SK-N-SH treated with all-trans-retinoic acid at 6 μM for 48 hours (cell line): ENCODE measurements at regions not wholly inside any gene's neighbourhood (a gene's known extent, or its start where the extent isn't known, plus 50 kb on each side); places are given as distances from the start of the nearest gene placed in this dataset.

Source experiments
- ATAC-seq: fragments of 200-7000 bp; cut with Tn5 transposase; 3 replicates; pipeline ENCODE4 v1.9.1; 2020; ENCODE audit warnings: mild to moderate bottlenecking, moderate library complexity
- BACH2 ChIP-seq: fragments of 250-450 bp; sonication (Bioruptor Pico); IDR thresholded peaks from 2 replicates; pipeline ENCODE4 v1.9.0; 2021; ENCODE audit warnings: mild to moderate bottlenecking, borderline replicate concordance
- CSRNP3 ChIP-seq: fragments of 250-450 bp; sonication (Bioruptor Pico); IDR thresholded peaks from 2 replicates; pipeline ENCODE4 v1.5.1; 2021; ENCODE audit warnings: mild to moderate bottlenecking, moderate library complexity
- ESRRG ChIP-seq: fragments of 250-450 bp; sonication (Bioruptor Pico); IDR thresholded peaks from 2 replicates; pipeline ENCODE4 v1.6.1; 2021; ENCODE audit warnings: mild to moderate bottlenecking
- GLIS3 ChIP-seq: fragments of 250-450 bp; sonication (Bioruptor Pico); IDR thresholded peaks from 2 replicates; pipeline ENCODE4 v1.5.0; 2020; ENCODE audit warnings: mild to moderate bottlenecking, moderate library complexity
- ISL1 ChIP-seq: fragments of 250-450 bp; sonication (Bioruptor Pico); IDR thresholded peaks from 2 replicates; pipeline ENCODE4 v2.1.2; 2022; ENCODE audit warnings: mild to moderate bottlenecking, moderate library complexity
- OSR1 ChIP-seq: fragments of 250-450 bp; sonication (Bioruptor Pico); IDR thresholded peaks from 2 replicates; pipeline ENCODE4 v1.8.0; 2022; ENCODE audit warnings: moderate library complexity, mild to moderate bottlenecking, inconsistent platforms
- PATZ1 ChIP-seq: fragments of 250-450 bp; sonication (Bioruptor Pico); IDR thresholded peaks from 2 replicates; pipeline ENCODE4 v1.8.0; 2020; ENCODE audit warnings: mild to moderate bottlenecking, moderate library complexity, borderline replicate concordance
- POU6F1 ChIP-seq: fragments of 250-450 bp; sonication (Bioruptor Pico); IDR thresholded peaks from 2 replicates; pipeline ENCODE4 v1.8.0; 2021; ENCODE audit warnings: low read depth, mild to moderate bottlenecking, moderate library complexity, borderline replicate concordance
- PPARA ChIP-seq: fragments of 250-450 bp; sonication (Bioruptor Pico); IDR thresholded peaks from 2 replicates; pipeline ENCODE4 v1.5.0; 2020; ENCODE audit warnings: mild to moderate bottlenecking, borderline replicate concordance
- RARB ChIP-seq: fragments of 250-450 bp; sonication (Bioruptor Pico); IDR thresholded peaks from 2 replicates; pipeline ENCODE4 v1.8.0; 2021; ENCODE audit warnings: mild to moderate bottlenecking, moderate library complexity
- TSHZ2 ChIP-seq: fragments of 250-450 bp; sonication (Bioruptor Pico); IDR thresholded peaks from 2 replicates; pipeline ENCODE4 v1.5.0; 2020; ENCODE audit warnings: mild to moderate bottlenecking, moderate library complexity
- ZC3H10 ChIP-seq: fragments of 250-450 bp; sonication (Bioruptor Pico); IDR thresholded peaks from 2 replicates; pipeline ENCODE4 v1.5.1; 2021; ENCODE audit warnings: mild to moderate bottlenecking, moderate library complexity
- ZFP30 ChIP-seq: fragments of 450-650 bp; formaldehyde crosslinking; IDR thresholded peaks from 2 replicates; pipeline ENCODE4 v1.5.0; 2022; ENCODE audit warnings: mild to moderate bottlenecking, moderate library complexity
- ZNF565 ChIP-seq: fragments of 450-650 bp; formaldehyde crosslinking; conservative IDR thresholded peaks from 2 replicates; pipeline ENCODE4 v1.5.0; 2020; ENCODE audit warnings: low read depth, mild to moderate bottlenecking, moderate library complexity

- TF ChIP-seq TSHZ2 (CRISPR knock-in tag) (no peak), CSRNP3 (no peak), OSR1 (CRISPR knock-in tag) (no peak), ZNF565 (no peak), RARB (CRISPR knock-in tag) (no peak), GLIS3 (no peak)
Observed at GRCh38 chr13:89382981-89383380, 1711.8 kb downstream of the SLITRK5 start.

GRCh38 chr13:89383891-89384290 lies 1712.7 kb downstream of the SLITRK5 start:
- ATAC-seq, result no peak
- TF ChIP-seq PPARA (CRISPR knock-in tag) (no peak), ZC3H10 (no peak), ZFP30 (CRISPR knock-in tag) (no peak), ZNF565 (no peak), ISL1 (CRISPR knock-in tag) (no peak), BACH2 (CRISPR knock-in tag) (no peak), GLIS3 (no peak), POU6F1 (CRISPR knock-in tag) (no peak), PATZ1 (CRISPR knock-in tag) (no peak), ESRRG (CRISPR knock-in tag) (no peak), CSRNP3 (no peak)
- TF ChIP-seq, all 23 proteins: peak for 0

More at GRCh38 chr13:89382981-89383380, 1711.8 kb downstream of the SLITRK5 start:
- ATAC-seq, result no peak

GRCh38 chr13:89393758-89394304 lies 1722.7 kb downstream of the SLITRK5 start:
- no peak for ATAC-seq
- no peak for TF ChIP-seq ZFP30 (CRISPR knock-in tag)
- no peak for TF ChIP-seq PATZ1 (CRISPR knock-in tag)
- no peak for TF ChIP-seq PPARA (CRISPR knock-in tag)
- no peak for TF ChIP-seq GLIS3
- TF ChIP-seq CSRNP3, result no peak
- TF ChIP-seq RARB (CRISPR knock-in tag), result no peak
